Ramos (cell line): ENCODE measurements at regions not wholly inside any gene's neighbourhood (a gene's known extent, or its start where the extent isn't known, plus 50 kb on each side); places are given as distances from the start of the nearest gene placed in this dataset.

ENCODE experiments used
- in situ Hi-C: fragments of 300-500 bp; cut with MboI; formaldehyde crosslinking; loops from one replicate; pipeline ENCODE4 v1.14.3; 2022; ENCODE audit warnings: low sequenced_read_pairs; ENCODE audit not compliant: unreplicated experiment

GRCh38 chr19:29366757-29367156 lies 153.8 kb upstream of the UQCRFS1 start:
- in situ Hi-C loops, result no loop called here

GRCh38 chr19:29367791-29368222 lies 154.9 kb upstream of the UQCRFS1 start:
- in situ Hi-C loops, result no loop called here

GRCh38 chr19:29370276-29370675 lies 155.5 kb upstream of the VSTM2B start:
- in situ Hi-C loops, result no loop called here

GRCh38 chr19:29371251-29372090 lies 154.3 kb upstream of the VSTM2B start:
- in situ Hi-C loops, result no loop called here

GRCh38 chr19:29372091-29372415 lies 153.7 kb upstream of the VSTM2B start:
- in situ Hi-C loops, result no loop called here

- in situ Hi-C loops, result no loop called here
Observed at GRCh38 chr19:29372461-29372860, 153.3 kb upstream of the VSTM2B start.

GRCh38 chr19:29372921-29373797 lies 152.6 kb upstream of the VSTM2B start:
- in situ Hi-C loops, result no loop called here

- in situ Hi-C loops, result no loop called here
Observed at GRCh38 chr19:29375429-29376119, 150.2 kb upstream of the VSTM2B start.

GRCh38 chr19:29376855-29377354 lies 148.9 kb upstream of the VSTM2B start:
- in situ Hi-C loops, result no loop called here

GRCh38 chr19:29378126-29378525 lies 147.7 kb upstream of the VSTM2B start:
- in situ Hi-C loops, result no loop called here

- in situ Hi-C loops, result no loop called here
Observed at GRCh38 chr19:29378543-29379080, 147.2 kb upstream of the VSTM2B start.

GRCh38 chr19:29379257-29380021 lies 146.4 kb upstream of the VSTM2B start:
- in situ Hi-C loops, result no loop called here

GRCh38 chr19:29380581-29380980 lies 145.2 kb upstream of the VSTM2B start:
- in situ Hi-C loops, result no loop called here

- in situ Hi-C loops, result no loop called here
Observed at GRCh38 chr19:29381353-29382203, 144.2 kb upstream of the VSTM2B start.

- in situ Hi-C loops, result no loop called here
Observed at GRCh38 chr19:29383696-29384095, 142.1 kb upstream of the VSTM2B start.

GRCh38 chr19:29384656-29385055 lies 141.1 kb upstream of the VSTM2B start:
- in situ Hi-C loops, result no loop called here

GRCh38 chr19:29385191-29385795 lies 140.5 kb upstream of the VSTM2B start:
- in situ Hi-C loops, result no loop called here

GRCh38 chr19:29386970-29387369 lies 138.8 kb upstream of the VSTM2B start:
- in situ Hi-C loops, result no loop called here
